ENCODE measurements at regions not wholly inside any gene's neighbourhood (a gene's known extent, or its start where the extent isn't known, plus 50 kb on each side); places are given as distances from the start of the nearest gene placed in this dataset.

GRCh38 chr20:12358655-12359009 lies 440.9 kb downstream of the BTBD3 start:
- DNase-seq (ENCODE audit: low spot score), result peak; percentile 10

DNA sequence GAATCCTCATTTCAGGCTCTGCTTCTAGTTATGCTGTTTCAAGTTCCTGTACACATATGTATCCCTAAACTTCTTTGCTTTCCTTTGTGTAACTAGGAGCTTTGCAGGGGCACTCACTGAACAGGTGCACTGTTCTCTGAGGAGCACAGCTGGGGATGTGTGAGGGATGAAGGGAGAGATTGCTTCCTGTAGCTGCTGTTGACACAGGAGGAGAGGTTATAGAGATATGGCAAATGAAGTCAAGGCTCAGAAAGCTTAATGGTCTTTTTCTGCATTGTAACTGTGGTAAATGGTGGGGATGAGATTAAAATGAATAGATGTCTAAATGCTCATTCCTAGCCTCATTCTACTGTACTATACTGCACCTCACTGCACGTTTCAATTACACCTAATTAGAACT lies 454.3 kb downstream of the BTBD3 start:
- no peak for DNase-seq (ENCODE audit: low spot score)

GRCh38 chr20:12372557-12372956 lies 454.9 kb downstream of the BTBD3 start:
- no peak for DNase-seq (ENCODE audit: low spot score)

DNA sequence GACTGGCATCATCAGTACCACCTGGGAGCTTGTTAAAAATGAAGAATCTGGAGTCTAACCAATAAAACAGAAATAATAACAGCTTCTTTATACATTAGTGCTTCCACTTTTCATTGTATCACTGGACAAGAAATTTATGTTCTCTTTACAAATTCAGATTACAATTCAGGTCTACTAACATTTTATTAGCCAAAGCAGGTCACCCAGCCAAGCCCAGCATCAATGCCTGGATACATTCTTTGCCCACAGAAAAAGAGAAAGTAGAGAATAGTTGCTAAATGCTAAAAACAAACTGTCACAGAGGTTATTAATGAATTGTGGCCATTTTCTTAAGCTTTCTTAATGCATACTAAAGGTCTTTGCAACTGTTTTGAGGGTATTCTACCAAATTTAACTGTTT lies 458.3 kb downstream of the BTBD3 start:
- no peak for DNase-seq (ENCODE audit: low spot score)

- DNase-seq (ENCODE audit: low spot score), result peak; percentile 64
Observed at GRCh38 chr20:12383821-12384220, 466.1 kb downstream of the BTBD3 start.

GRCh38 chr20:12386821-12387220 lies 469.1 kb downstream of the BTBD3 start:
- DNase-seq (ENCODE audit: low spot score), result no peak

GRCh38 chr20:12391099-12391498 lies 473.4 kb downstream of the BTBD3 start:
- no peak for DNase-seq (ENCODE audit: low spot score)

DNA sequence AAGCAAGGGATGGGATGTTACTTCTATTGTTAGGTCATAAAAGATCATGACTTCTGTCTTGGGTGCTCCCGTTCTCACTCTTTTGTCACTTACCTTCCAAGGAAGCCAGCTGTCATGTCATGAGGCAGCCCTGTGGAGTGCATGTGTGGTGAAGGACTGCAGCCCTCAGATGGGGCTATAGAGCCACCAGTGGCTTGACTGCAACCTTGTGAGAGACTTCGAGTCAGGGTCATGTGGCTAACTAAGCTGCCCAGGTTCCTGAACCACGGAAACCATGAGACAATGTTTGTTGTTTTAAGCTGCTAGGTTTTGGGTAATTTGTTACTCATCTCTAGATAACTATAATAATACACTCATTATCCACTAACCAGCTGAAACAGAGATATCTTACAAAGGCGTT lies 477.1 kb downstream of the BTBD3 start:
- peak; percentile 50 for DNase-seq (ENCODE audit: low spot score)

- DNase-seq (ENCODE audit: low spot score), result peak; percentile 13
Observed at GRCh38 chr20:12395353-12395752, 477.7 kb downstream of the BTBD3 start.

- DNase-seq (ENCODE audit: low spot score), result no peak
Observed at GRCh38 chr20:12395760-12396159, 478.1 kb downstream of the BTBD3 start.

DNA sequence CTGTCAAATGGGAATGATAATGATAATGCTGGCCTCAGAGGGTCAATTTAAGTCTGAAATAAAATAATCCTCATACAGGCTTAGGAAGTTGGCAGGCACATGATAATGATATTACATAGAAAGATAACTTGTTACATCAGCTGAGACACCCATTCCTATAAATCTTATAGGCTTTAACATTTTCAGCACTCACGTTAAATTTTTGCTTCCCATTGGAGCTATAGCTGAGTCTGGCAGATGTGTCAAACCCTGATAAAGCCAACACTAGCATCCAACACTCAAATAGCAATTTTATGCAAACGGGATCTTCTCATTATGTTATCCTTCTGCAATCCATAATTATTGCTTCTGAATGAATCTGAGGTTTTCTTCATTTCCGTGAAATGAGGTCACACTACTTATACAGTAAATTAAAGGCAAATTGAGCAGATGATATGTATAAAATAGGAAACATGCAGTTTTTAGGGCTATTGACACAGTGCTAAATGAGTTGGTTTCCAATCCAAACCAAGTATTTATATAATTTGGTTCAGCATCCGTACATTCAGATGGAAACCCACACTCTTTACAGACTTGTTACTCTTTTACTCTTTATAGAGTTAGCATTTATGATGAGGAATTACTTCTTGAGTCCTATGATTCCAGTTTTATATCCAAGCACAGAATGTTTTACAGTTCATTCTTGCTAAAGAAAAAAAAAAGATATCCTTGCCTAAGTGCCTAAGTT lies 481.6 kb downstream of the BTBD3 start:
- DNase-seq (ENCODE audit: low spot score), result no peak

DNA sequence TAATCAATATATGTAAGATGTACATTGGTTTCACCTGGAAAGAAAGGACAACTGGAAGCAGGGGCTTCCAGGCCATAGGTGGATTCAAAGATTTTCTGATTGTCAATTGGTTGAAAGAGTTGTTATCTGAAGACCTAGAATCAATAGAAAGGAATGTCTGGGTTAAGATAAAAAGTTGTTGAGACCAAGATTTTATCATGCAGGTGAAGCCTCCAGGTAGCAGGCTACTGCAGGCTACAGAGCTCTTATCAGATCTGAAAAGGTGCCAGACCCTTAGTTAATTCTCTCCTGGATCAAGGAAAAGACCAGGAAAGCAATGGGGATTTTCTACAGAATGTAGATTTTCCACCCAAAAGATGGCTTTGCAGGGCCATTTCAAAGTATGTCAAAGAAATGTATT lies 487.2 kb downstream of the BTBD3 start:
- DNase-seq (ENCODE audit: low spot score), result no peak

- no peak for DNase-seq (ENCODE audit: low spot score)
Observed at GRCh38 chr20:12406978-12407377, 489.3 kb downstream of the BTBD3 start.

- DNase-seq (ENCODE audit: low spot score), result no peak
Observed at GRCh38 chr20:12409501-12409900, 491.8 kb downstream of the BTBD3 start.

GRCh38 chr20:12410783-12411182 lies 493.1 kb downstream of the BTBD3 start:
- no peak for DNase-seq (ENCODE audit: low spot score)

- no peak for DNase-seq (ENCODE audit: low spot score)
Observed at GRCh38 chr20:12411246-12411940, 493.7 kb downstream of the BTBD3 start.

GRCh38 chr20:12413116-12413515 lies 495.4 kb downstream of the BTBD3 start:
- DNase-seq (ENCODE audit: low spot score), result no peak

DNA sequence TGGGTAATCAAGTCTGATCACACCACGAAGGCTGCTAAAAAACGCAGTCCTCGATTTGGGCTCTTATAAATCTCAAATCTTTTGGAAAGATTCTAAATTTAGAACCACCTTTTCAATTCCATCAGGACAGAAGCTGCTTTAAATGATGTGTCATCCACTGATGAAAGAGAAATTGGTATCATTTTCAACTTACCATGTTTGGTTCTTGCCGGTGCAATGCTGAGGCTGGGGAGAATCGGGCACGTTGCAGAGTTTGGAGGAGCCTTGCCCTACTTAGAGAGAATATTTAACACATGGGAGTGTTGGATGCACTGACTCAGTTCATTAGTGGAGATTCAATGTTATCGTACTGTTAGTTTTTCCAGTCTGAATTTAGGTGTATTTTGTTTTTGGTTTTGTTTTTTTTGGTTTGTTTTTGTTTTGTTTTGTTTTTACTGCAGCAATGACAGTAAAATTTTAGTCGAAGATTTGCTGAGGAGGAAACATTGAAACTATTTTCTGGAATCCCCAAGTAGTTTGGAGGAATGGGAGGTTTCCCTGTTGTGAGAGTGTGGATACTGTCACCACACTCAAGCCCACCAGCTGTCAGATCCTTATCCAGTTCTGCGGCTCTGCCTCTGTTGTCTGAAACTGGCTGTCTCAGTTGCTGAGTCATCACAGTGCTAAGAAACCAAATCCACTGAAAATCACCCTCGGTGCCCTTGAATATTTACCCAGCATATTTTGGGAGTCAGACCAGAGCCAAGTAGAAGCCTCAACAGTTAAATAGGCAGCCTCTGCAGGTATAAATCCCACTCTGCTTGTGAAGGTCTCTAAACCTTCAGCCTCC lies 497.0 kb downstream of the BTBD3 start:
- peak; percentile 17 for DNase-seq (ENCODE audit: low spot score)

- no peak for DNase-seq (ENCODE audit: low spot score)
Observed at GRCh38 chr20:12416281-12416680, 498.6 kb downstream of the BTBD3 start.

GRCh38 chr20:12433724-12434123 lies 516.0 kb downstream of the BTBD3 start:
- DNase-seq (ENCODE audit: low spot score), result no peak

- no peak for DNase-seq (ENCODE audit: low spot score)
Observed at GRCh38 chr20:12434672-12435071, 517.0 kb downstream of the BTBD3 start.

DNA sequence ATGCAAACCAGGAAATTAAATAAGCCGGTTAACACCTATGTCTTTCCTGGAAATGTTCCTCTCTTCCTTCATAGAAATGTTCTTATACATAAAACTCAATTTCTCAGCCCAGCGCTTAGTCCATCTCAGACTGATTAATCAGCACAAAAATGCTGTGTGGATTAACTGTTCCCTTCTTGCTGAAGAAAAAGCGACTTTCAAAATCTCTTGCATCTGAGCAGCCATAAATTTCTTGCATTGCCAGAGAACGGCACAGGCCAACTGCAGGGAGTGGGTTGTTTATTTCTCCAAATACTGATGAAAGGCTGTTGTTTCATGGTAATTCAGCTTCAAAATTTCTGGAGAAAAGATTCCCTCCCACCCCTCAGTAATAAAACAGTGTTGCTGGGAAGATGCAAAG lies 517.6 kb downstream of the BTBD3 start:
- no peak for DNase-seq (ENCODE audit: low spot score)

DNA sequence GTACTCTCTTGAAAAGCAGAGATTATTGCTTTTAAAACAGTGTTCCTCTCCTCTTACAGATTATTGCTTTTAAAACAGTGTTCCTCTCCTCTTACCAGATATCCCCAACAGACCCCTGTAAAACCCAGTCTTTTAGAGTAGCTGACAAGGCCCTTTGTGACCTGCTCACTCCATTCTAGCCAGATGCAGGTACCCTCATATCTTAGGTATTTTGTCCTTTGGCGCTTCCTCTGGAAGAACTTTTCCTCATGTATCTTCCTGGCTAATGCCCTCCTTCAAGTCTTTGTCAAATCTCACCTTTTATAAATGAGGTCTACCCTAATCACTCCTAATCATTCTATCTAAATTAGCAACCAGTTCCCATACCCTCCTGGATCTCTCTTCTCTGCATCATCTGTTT lies 536.0 kb downstream of the BTBD3 start:
- no peak for DNase-seq (ENCODE audit: low spot score)

Measured in H4 (cell line).